Activated effector memory CD4-positive, alpha-beta T cell treated with Interleukin-2 at 50 U/mL for 16 hours (primary cell): ENCODE measurements at regions not wholly inside any gene's neighbourhood (a gene's known extent, or its start where the extent isn't known, plus 50 kb on each side); places are given as distances from the start of the nearest gene placed in this dataset.

Source experiments
- DNase-seq: peaks from one replicate; pipeline ENCODE4 v3.0.0-alpha.2; 2020

DNA sequence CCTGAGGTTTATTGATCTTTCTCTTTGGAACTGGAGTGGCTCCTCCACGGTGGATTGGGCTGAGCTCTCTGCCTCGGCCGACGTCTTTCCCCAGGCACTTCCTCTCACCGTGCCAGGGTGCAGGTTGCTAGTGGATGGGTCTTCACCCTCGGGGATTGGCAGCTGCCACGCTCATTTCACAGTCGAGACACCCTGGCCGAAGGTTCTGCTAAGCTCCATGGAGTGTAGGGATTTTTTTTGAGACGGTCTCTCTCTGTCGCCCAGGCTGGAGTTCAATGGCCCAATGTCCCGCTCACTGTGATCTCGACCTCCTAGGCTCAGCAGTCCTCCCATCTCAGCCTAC, 280.8 kb downstream of the SEC14L1 start:
- DNase-seq = no peak

DNA sequence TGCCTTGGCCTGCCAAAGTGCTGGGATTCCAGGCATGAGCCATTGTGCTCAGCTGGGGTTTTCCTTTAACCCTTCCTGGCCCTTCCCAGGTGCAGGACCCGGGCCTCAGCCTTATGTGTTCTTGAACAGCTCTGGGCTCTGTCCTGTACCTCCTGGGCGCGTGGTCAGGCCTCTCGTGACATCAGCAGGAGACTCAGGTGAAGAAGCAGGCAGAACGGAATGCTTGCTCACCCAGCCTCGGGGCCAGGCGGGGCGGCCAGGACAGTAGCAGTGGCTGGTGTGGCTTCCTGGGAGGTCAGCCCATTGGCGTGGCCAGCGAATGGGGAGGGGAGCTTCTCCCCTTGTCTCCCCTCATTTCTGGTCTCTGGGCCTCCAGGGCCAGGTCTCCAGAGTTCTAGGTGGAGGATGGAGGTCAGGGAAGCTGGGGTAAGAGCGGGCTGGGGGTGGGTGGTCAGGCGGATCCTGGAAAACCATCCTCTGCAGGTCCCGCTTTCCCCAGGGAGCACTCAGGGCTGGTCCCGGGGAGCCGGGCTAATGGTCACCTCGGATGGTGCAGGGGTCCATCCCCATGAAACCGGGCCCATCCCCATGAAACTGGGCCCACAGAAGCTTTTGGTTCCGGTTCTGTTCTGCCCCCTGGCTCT, 281.5 kb downstream of the SEC14L1 start:
- no peak for DNase-seq

DNA sequence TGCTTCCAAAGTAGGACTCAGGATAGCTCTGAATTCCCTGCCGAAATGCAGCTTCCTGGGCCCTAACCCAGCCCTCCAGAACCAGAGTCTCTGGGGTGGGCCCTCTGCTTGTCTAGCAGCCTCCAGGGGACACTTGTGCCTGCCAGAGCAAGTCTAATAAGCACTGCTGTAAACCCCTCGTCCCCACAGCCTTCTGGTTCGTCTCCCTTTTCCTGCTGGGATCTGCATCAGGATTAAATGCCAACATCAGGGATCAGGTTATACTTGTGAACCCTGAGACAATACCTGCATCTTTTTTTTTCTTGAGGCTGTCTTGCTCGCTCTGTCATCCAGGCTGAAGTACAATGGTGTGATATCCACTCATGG, 282.0 kb downstream of the SEC14L1 start:
- DNase-seq = no peak

DNA sequence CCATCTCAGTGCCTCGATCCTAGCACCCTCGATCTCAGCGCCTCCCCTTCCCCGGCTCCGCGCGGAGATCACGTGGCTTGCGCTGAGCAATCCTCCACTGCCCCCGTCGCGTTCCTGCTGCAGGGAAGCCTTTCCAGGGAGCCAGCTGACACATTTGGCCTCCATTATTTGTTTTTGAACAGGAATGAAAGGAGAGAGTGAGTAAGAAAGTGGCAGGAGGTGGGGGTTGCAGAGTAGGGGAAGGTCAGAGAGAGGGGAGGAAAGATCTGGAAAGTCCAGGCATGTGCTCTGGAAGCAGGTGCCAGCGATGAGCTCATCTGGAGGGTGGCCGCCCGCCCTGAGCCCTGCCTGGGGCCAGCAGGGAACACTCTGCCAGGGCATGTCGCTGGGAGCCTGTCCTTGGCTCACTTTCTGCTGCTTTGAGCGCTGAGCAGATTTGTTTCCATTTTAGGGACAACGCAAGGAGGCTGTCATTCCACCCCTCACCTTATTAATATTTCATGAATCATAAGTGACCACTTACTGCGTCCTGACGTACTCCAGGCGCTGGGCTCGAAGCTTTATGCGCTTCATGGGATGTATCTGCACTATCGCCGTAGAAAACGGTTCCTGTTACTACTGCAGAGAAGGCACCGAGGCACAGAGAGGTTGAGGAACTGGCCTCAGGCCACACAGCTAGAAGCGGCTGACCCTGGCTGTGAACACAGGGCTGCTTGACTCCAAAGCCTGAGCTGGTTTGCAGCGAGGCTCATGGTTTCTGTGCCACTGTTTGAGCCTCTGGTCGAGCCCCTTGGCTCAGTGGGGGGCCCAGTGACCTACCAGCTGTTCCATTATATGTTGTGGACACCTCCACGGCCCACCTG, 283.1 kb downstream of the SEC14L1 start:
- DNase-seq = no peak

DNA sequence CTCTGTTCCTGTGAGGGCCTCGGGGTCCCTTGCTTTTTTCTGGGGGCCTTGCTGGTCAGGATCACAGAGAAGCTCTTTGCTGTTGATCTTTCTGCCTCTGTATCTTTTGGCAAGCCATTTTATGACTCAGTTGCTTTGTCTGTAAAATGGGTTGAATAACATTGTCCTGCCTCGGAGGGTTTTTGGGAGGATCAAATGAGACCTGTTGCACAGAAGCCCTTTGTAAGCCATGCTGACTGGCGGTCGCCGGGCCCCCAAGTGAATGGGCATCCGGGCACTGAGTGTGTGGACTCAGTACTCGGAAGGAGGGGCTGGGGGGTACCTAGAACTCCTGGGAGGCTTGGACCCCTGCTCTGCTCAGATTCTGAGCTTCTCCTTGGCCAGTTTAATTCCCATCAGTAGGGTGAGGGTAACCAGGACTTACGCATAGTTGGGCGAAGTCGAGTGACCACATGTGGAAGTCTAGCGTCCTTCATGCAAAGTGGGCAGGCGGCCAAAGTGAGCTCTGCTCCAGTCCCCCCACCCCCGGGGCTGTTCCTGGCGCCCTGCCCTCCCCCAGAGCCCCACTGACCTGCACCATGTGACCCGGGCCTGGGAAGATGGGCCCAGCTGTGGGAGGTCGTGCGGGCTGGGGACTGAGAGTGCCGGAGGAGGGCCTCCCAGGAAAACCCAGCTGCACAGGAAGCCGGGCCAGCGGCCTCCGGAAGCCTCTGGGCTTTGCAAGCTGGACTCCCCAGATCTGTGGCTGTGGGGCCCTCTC, 284.0 kb downstream of the SEC14L1 start:
- DNase-seq = no peak

DNA sequence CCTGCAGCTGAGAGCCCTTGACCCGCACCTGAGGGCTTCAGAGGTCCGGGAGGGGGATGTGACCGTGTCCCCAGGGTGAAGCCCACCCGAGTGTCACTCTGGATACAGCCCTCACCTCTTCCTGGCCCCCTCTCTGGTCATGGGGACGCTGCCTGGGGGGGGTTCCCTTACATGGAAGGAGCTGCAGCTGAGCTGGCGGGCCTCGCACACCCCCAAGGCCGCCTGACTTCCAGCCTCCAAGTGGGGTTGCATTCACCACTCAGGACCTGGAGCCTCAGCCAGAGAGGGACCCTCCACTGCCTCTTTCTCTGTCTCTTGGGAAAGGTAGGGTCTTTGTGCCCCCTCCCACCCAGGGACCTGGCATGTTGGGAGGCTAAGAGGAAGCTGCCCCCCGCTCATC, 284.6 kb downstream of the SEC14L1 start:
- DNase-seq = no peak

DNA sequence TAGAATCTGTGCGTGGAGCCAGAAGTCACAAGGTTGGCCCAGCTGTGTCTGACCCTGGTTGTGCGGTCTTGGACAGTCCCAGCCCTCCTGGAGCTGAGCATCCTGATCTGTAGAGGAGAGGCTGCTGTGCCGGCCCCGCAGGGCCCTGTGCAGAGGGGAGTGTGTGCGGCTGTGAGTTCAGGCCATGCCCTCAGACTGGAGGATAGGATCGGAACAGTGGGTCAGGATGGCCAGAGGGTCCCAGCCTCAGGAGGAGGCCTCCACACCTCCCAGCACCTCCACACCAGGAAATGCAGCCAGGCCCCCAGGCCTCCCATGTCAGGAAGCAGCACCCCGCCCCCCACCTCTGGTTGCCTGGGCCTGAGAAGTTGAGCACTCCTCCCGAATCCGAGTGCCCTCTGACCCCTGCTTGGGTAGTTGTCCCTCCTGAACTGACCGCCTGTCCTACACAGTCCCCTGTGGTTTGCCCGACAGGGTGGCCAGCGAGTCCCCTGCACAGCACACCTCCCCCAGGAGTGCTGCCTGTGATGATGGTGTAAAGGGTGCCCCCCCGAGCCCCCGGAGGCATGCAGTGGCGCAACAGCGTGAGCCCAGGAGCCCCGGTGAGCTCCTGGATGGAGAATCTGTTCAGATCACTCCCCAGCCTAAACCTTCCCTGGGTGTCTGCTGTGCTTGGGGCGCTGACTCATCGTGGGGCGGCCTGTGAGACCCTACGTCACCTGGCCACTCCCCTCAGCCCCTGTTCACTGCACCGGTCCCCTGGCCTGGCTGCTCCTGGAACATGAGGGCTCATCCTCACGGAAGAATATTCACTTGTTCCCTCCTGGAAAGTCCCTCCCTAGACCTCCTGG, 285.2 kb downstream of the SEC14L1 start:
- no peak for DNase-seq

DNA sequence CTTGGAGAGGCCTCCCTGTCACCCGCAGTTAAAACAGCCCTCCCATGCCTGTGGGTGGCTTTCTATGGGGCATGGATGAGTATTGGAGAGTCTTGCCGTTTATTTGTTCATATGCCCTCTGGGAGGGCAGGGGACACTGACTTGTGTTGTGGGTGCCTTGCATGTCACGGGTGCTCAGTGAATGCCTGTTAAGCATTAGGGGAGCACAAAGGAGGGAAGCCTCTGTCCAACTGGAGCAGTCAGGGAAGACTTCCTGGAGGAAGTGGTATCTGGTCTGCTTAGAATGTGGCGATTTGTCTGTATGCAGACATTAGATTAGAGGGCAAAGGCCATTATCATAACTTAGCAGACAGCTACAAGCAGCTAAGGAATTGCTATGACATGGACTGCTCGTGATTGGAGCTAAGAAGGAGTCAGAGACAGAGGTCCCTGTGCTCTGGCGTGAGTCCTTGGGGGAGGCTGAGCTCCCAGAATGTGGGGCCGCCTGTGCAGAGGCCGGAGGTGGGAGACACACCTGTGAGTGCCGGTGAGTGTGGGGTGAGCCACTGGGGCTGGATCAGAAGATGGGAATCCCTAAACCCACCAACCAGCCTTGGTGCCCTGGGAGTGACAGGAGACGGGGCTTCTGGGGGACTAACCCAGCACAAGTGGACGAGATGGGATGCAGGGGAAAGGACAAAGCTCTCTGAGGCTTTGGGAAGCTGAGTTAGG, 286.1 kb downstream of the SEC14L1 start:
- no peak for DNase-seq

DNA sequence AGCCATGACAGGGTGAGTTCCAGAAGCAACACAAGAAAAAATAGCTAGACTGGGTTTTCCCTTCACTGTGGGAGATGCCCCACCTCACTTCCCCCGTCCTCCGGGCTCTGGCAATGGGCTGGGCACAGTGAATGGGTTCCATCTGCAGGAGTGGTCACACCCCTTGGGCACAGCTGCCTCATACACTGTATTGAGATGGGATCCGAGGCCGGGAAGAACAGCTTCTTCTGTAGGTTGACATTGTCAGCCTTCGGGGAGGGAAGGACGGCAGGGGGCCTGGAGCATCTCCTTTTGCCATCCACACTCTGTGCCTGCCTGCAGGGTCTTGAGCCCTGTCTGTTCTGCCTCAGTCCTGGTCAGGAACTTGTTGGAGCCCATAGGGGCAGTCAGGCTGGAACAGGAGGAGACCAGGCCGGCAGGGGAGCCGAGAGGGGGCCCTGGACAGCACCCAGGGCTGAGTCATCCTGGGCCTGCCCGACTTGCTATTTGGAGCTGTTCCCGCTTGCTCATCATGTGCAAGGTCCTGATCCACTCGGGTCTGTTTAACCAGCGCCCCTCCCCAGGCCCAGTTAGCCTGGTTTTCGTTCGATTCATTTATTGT, 286.7 kb downstream of the SEC14L1 start:
- DNase-seq = no peak

DNA sequence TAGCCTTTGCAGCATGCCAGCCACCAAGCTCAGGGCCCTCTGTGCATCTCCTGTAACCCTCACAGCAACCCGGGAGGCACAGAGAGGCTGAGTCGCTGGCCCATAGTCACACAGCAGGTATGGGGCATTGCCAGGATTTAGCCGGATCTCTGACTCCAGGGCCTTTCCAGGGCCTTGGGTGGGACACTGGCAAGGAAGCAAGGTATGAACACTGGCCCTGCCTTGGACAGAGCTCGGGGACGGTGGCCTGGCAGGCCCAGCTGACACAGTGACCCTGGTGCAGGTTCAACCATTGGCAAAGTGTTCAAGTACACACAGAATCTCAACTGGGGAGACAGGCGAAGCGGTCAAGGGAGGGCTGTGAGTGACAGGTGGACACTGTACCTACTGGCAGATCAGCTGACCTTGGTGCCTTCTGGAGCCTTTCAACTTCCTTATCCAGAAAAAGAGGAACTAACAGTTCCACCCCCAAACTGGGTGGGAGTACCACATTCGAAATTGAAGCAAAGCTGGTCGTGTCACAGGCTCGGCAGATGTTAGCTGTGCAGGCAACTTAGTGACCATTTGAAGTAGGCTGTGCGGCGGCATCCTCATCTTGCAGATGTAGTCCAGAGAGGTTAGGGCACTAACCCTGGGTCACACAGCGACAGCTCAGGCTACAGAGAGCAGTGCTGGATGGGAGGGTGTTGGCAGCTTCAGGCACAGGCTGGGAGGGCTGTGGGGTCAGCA, 287.4 kb downstream of the SEC14L1 start:
- no peak for DNase-seq

DNA sequence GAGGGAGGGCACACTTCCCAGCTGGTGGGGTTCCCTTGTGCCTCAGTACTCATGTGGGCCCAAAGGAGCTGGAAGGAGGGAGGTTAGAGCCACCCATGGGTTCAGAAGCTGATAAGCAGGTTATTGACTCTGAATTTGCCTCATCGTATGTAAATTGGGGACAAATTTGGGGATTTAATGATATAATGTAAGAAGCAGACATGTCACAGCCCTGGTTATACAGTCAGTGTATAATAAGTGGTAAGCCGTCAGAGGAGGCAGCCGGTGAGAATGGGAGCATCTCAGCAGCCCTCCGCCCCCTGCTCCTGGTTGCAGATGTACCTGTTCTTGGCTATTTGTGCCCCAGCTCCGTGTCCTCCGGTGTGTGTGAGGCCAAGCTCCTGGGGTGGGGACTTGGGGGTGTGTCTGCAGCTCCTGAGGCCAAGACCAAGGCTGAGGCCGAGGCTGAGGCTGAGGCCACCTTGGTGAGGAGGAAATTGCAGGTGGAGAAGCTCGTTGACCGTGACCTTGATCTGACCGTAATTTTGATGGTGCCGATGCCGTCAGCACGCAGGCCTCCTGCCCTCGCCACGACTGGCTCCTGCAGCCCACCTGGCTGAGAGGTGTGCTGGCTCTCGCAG, 288.1 kb downstream of the SEC14L1 start:
- DNase-seq = no peak

DNA sequence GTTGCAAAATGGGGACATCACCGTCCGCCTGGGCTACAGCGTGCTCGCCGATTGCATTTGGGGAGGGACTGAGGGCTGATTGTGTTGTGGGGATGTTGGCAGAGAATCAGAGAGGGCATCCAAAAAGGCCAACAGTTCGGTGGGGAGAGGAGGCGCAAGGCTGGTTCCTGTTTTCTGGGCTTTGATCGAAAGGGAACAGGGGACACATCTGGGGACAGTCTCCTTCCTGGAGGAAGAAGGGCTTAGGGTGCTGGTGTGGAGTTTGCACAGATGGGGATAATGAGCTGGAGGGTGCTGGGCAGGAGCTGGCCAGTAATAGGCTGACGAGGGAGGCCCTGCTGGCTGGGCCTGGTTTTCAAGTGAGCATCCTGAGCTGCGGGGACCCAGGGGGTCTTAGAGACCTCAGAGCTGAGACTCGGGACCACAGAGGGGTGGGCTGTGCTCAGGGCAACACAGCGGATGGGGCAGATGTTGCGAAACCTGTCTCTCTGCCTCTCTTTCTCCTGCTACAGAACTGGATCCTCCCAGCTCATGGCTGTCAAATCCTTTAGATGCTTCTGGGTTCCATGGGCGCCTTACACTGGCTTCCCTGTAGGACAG, 288.7 kb downstream of the SEC14L1 start:
- DNase-seq = no peak

DNA sequence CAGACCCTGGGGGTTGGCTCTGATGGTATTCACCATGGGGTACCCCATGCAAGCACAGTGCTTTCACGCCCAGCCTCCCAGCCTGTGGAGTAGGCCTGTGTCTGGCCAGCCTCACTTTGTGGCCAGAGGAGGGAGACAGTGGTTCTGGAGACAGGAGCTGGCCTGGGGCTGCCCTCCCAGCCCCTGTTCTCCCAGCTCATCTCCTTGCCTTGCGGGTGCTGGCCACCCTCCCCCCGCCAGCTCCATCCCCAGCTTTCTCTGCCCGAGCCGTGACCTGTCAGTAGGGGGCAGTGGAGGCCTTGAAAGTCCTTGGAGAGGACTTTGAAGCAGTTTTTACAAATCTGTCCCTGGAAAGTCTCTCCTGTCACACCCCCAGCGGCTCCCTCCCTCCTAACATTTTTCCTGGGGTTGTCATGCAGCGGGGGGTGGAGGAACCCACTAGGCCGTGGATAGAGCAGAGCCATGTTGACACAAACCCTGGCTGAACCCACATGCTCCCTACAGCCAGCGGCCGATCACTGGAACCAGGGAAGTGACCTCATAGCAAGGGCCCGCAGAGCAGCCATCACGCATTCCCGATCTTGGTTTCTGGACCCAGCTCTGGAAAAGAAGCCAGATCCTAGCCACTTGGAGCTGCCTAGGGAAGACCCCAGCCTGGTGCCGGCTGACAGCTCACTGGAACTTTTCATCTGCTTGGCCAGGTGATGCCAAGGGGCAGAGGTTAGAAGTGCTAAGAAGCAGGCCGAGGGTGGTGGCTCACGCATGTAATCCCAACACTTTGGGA, 289.4 kb downstream of the SEC14L1 start:
- peak; percentile 72 for DNase-seq

DNA sequence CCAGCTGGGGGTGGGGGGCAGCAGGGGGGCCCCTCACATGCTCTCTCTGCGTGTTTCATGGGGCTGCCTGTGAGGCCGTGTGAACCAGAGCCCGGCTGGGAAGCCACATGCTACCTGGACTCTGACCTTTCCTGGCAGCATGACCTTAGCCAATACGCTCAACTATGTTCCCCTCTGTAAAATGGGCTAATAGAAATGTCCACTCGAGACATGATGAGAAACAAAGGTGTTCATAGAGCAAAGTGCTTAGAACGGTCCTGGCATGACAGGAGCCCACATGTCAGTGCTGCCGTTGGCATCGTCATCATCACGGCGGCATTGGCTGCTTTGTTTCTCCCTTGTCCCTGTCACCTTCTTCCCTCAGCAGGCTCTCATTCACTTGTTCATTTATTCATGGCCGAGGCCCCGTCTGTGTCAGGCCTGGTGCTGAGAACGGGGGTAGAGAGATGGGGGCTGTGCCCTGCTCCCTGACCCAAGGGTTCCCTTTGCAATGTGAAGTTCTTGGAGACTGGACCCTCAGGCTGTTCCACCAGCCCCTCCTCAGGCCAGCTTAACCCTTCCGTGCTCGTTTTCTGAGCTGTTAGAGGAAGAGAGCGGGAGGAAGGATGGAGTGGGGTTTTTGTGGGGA, 291.4 kb downstream of the SEC14L1 start:
- no peak for DNase-seq

DNA sequence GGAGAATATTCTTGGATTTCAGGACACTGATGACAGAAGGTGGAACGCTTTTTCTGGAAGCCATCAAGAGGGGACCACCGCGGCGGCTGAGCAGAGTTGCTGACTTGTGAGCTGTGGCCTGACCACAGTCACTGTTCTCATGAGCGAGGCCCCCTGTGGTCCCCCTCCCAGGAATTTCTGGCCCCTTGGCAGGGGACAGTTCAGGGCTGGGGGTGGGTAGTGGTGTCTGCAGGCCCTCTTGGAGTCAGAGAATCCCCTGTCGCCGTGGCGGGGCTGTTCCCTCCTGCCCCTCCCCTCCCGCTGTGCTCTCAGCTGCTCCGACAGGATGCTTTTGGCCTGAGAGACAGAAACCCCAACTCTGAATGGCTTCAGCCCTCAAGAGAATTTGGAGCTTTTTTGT, 292.0 kb downstream of the SEC14L1 start:
- no peak for DNase-seq

DNA sequence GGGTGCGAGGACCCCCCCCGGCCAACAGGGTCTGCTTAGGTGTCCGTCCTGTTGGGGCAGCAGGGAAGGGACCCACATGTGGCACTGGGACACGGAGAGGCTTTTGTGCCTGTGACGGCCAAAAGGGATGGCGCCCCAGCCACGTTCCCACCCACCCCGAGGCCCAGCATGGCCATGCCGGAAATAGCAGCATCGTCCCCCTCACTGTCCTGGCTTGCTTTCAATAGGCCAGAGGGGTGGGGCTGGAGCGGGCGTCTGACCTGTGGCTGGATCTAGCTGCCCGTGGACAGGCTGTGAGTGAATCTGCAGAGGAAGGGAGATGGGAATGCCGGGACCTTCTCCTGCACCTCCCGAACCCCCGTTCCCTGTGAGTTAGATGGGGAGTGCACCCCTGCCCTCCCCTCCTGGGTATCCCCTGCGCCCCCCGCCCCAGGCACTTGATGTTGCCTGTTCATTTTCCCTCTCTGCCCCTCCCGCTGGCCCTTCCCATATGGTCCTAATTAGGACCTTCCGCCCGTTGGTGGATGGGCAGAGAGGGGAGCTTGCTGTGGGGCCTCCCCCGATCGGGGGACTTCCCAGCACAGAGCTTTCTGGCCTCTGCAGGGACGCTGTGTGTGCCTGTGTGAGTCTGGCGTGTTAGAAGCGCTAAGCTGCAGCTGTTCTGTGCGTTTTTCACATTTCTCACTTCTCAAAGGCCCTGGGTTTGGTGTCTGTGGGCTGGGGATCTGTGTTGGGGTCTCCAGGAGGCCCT, 292.8 kb downstream of the SEC14L1 start:
- no peak for DNase-seq

DNA sequence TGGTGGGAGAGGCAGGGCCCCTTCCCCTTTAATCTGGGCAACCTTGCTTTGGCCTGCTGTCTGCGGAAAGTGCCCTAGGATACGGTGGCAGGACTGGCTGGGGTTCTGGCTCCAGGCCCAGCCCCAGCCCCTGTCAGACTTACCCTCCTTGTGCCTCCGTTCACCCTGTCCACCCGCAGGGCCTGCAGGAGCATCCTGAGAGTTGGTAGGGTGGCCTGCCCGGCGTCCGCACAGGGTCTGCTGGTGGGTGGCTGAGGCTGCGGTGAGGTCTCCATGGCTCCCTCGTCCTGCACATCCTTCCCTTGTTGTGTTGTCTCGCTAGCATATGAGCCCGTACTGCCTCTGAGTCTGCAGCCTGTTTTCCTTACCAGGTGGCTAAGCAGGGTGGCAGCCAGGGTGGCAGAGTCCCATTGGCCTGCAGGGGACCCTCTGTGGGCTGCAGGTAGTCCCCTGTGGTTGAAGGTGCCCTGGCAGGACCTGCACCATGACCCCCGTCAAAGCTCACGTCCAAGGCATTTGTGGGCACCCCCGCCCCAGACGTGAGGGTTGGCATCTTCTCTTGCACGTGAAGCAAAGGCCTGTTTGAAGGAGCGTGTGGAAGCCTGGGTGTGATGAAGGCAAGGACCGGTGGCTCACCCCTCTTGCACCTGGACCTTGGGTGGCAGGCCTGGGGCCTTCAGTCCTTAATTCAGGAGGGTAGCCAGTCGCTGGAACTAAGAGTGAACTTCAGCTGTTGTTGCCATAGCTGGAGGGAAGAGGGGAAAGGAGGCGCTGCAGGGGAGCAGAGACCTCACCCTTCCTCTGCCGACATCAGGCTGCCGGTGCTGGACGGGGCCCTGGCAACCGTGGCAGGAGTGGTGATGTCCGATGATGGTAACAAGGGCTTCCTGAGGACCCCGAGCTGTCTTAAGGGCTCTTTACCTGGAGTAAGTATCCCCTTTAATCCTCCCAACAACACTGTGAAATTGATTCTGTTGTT, 293.7 kb downstream of the SEC14L1 start:
- no peak for DNase-seq
